Cardiac septum (tissue), 1 donor: ENCODE measurements at regions not wholly inside any gene's neighbourhood (a gene's known extent, or its start where the extent isn't known, plus 50 kb on each side); places are given as distances from the start of the nearest gene placed in this dataset.

Experiments
- DNase-seq: peaks from one replicate; pipeline ENCODE4 v3.0.0-alpha.2; 2020; ENCODE audit warnings: low spot score
- intact Hi-C: fragments of 100-400 bp; cut with DNase I; formaldehyde crosslinking; loops from one replicate; pipeline ENCODE4 v1.14.0; 2022
- donor health status: DM: no; HTN: no; CAD: no.

- intact Hi-C loops, result no loop called here
- DNase-seq, result no peak
These were observed 205.9 kb upstream of the CD180 start for GRCh38 chr5:67402526-67402925.

GRCh38 chr5:67401172-67401571 is 204.6 kb upstream of the CD180 start:
- DNase-seq, result no peak
- intact Hi-C loops, result no loop called here

GRCh38 chr5:67400752-67401151 is 204.2 kb upstream of the CD180 start:
- DNase-seq, result no peak
- intact Hi-C loops, result no loop called here

- DNase-seq, result no peak
- intact Hi-C loops, result no loop called here
These were observed 199.3 kb upstream of the CD180 start for GRCh38 chr5:67395790-67396418.

GRCh38 chr5:67393211-67393610 is 196.6 kb upstream of the CD180 start:
- no peak for DNase-seq
- intact Hi-C loops, result no loop called here

- intact Hi-C loops, result no loop called here
- DNase-seq, result no peak
These were observed 194.3 kb upstream of the CD180 start for GRCh38 chr5:67390935-67391334.

- intact Hi-C loops, result no loop called here
- no peak for DNase-seq
These were observed 186.9 kb upstream of the CD180 start for GRCh38 chr5:67383451-67383850.

- intact Hi-C loops, result no loop called here
- DNase-seq, result no peak
These were observed 184.8 kb upstream of the CD180 start for GRCh38 chr5:67381236-67381880.

GRCh38 chr5:67380431-67380830 is 183.8 kb upstream of the CD180 start:
- no peak for DNase-seq
- intact Hi-C loops, result no loop called here

GRCh38 chr5:67379753-67380152 is 183.2 kb upstream of the CD180 start:
- intact Hi-C loops, result no loop called here
- DNase-seq, result no peak

GRCh38 chr5:67378256-67378655 is 181.7 kb upstream of the CD180 start:
- DNase-seq, result no peak
- intact Hi-C loops, result no loop called here

- intact Hi-C loops, result no loop called here
- DNase-seq, result no peak
These were observed 181.0 kb upstream of the CD180 start for GRCh38 chr5:67377631-67378030.

- intact Hi-C loops, result no loop called here
- no peak for DNase-seq
These were observed 179.0 kb upstream of the CD180 start for GRCh38 chr5:67375606-67376005.

GRCh38 chr5:67374378-67374777 is 177.8 kb upstream of the CD180 start:
- no peak for DNase-seq
- intact Hi-C loops, result no loop called here

GRCh38 chr5:67373518-67373917 is 176.9 kb upstream of the CD180 start:
- no peak for DNase-seq
- intact Hi-C loops, result no loop called here

GRCh38 chr5:67372887-67373286 is 176.3 kb upstream of the CD180 start:
- intact Hi-C loops, result no loop called here
- DNase-seq, result no peak

- intact Hi-C loops, result no loop called here
These were observed 175.3 kb upstream of the CD180 start for GRCh38 chr5:67371924-67372323.

GRCh38 chr5:67366691-67367395 is 170.2 kb upstream of the CD180 start:
- DNase-seq, result no peak
- intact Hi-C loops, result no loop called here

More at GRCh38 chr5:67371924-67372323, 175.3 kb upstream of the CD180 start:
- no peak for DNase-seq

- intact Hi-C loops, result no loop called here
- no peak for DNase-seq
These were observed 169.7 kb upstream of the CD180 start for GRCh38 chr5:67366276-67366675.

- no peak for DNase-seq
- intact Hi-C loops, result no loop called here
These were observed 167.9 kb upstream of the CD180 start for GRCh38 chr5:67364381-67364970.

- no peak for DNase-seq
- intact Hi-C loops, result no loop called here
These were observed 167.4 kb upstream of the CD180 start for GRCh38 chr5:67363963-67364362.
